ENCODE measurements at regions not wholly inside any gene's neighbourhood (a gene's known extent, or its start where the extent isn't known, plus 50 kb on each side); places are given as distances from the start of the nearest gene placed in this dataset.

DNA sequence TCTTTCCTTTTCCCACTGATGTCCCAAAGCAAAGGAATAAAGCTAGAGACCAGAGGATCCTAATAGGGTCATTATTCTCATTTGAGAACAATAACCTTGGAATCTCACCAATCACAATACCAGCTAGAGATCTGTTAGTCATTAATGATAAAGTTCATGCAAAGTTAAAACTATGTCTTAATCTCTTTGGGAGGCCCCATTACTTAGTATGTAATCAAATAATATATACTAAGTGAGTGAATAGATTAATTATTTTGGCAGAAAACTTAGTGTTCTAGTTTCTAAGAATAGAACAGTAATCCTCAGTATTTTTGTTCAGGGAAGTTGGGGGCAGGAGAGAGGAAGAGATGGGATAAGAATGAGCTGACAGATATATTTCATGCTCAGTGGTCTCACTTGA is 227.2 kb downstream of the MTERF1 start:
- ChIA-PET CTCF (no interaction called here), POLR2A (no interaction called here)
- Histone ChIP-seq H3K27ac (ENCODE audit: insufficient read depth in 1 of 2, low read depth in 1 of 2, low read length in 2 of 2, poor library complexity in 1 of 2, severe bottlenecking in 2 of 2) (no peak overlapping the region), H3K27me3 (replicated peaks in 2 of 5; ENCODE audit: control insufficient read depth in 4 of 5, insufficient read depth in 5 of 5, low read length in 4 of 5) (peaks cover 0 to 2% (median 0%) of the 10 kb centered on the region in 5 experiments), H3K9me3 (ENCODE audit: control extremely low read depth in 1 of 5, control insufficient read depth in 4 of 5, insufficient read depth in 2 of 5, low read depth in 1 of 5, low read length in 4 of 5) (no peaks in the 10 kb centered on the region), H3K4me1 (ENCODE audit: control extremely low read depth in 1 of 4, control insufficient read depth in 4 of 4, insufficient read depth in 4 of 4, low read length in 3 of 4) (no peaks in the 10 kb centered on the region), H3K36me3 (ENCODE audit: control insufficient read depth in 4 of 4, insufficient read depth in 4 of 4, low read length in 3 of 4) (no peaks in the 10 kb centered on the region), H3K4me3 (ENCODE audit: control insufficient read depth in 1 of 7, extremely low read depth in 1 of 7, insufficient read depth in 4 of 7, low read depth in 2 of 7, low read length in 6 of 7) (no peak overlapping the region)
- no peak for DNase-seq

- H3K4me1 ChIP-seq (ENCODE audit: control extremely low read depth in 1 of 4, control insufficient read depth in 4 of 4, insufficient read depth in 4 of 4, low read length in 3 of 4): no peaks in the 10 kb centered on the region
- no peak overlapping the region for H3K27ac ChIP-seq (ENCODE audit: insufficient read depth in 1 of 2, low read depth in 1 of 2, low read length in 2 of 2, poor library complexity in 1 of 2, severe bottlenecking in 2 of 2)
- ChIA-PET CTCF (no interaction called here), POLR2A (no interaction called here)
- H3K9me3 ChIP-seq (ENCODE audit: control extremely low read depth in 1 of 5, control insufficient read depth in 4 of 5, insufficient read depth in 2 of 5, low read depth in 1 of 5, low read length in 4 of 5): no peaks in the 10 kb centered on the region
- DNase-seq: no peak
- H3K27me3 ChIP-seq (replicated peaks in 2 of 5; ENCODE audit: control insufficient read depth in 4 of 5, insufficient read depth in 5 of 5, low read length in 4 of 5): peaks cover 0 to 2% (median 0%) of the 10 kb centered on the region in 5 experiments
- no peaks in the 10 kb centered on the region for H3K36me3 ChIP-seq (ENCODE audit: control insufficient read depth in 4 of 4, insufficient read depth in 4 of 4, low read length in 3 of 4)
- no peak overlapping the region for H3K4me3 ChIP-seq (ENCODE audit: control insufficient read depth in 1 of 7, extremely low read depth in 1 of 7, insufficient read depth in 4 of 7, low read depth in 2 of 7, low read length in 6 of 7)
Measured at GRCh38 chr7:91655656-91656055, 224.8 kb downstream of the MTERF1 start.

GRCh38 chr7:91656541-91657482 is 223.7 kb downstream of the MTERF1 start:
- no peaks in the 10 kb centered on the region for H3K9me3 ChIP-seq (ENCODE audit: control extremely low read depth in 1 of 5, control insufficient read depth in 4 of 5, insufficient read depth in 2 of 5, low read depth in 1 of 5, low read length in 4 of 5)
- H3K4me3 ChIP-seq (ENCODE audit: control insufficient read depth in 1 of 7, extremely low read depth in 1 of 7, insufficient read depth in 4 of 7, low read depth in 2 of 7, low read length in 6 of 7): no peak overlapping the region
- WGBS (ENCODE audit: insufficient coverage): 96% methylated on average over 6 of the region's 9 CpGs
- no peak for DNase-seq
- peaks cover 0 to 2% (median 0%) of the 10 kb centered on the region in 5 experiments for H3K27me3 ChIP-seq (replicated peaks in 2 of 5; ENCODE audit: control insufficient read depth in 4 of 5, insufficient read depth in 5 of 5, low read length in 4 of 5)
- CTCF ChIA-PET: interaction anchor here (1.0 kb wide), 1 partner anchor 10 kb away, joined by 3 read pairs; no protein-coding TSS in a partner anchor
- H3K27ac ChIP-seq (ENCODE audit: insufficient read depth in 1 of 2, low read depth in 1 of 2, low read length in 2 of 2, poor library complexity in 1 of 2, severe bottlenecking in 2 of 2): no peak overlapping the region
- POLR2A ChIA-PET: no interaction called here
- no peaks in the 10 kb centered on the region for H3K4me1 ChIP-seq (ENCODE audit: control extremely low read depth in 1 of 4, control insufficient read depth in 4 of 4, insufficient read depth in 4 of 4, low read length in 3 of 4)
- no peaks in the 10 kb centered on the region for H3K36me3 ChIP-seq (ENCODE audit: control insufficient read depth in 4 of 4, insufficient read depth in 4 of 4, low read length in 3 of 4)

DNA sequence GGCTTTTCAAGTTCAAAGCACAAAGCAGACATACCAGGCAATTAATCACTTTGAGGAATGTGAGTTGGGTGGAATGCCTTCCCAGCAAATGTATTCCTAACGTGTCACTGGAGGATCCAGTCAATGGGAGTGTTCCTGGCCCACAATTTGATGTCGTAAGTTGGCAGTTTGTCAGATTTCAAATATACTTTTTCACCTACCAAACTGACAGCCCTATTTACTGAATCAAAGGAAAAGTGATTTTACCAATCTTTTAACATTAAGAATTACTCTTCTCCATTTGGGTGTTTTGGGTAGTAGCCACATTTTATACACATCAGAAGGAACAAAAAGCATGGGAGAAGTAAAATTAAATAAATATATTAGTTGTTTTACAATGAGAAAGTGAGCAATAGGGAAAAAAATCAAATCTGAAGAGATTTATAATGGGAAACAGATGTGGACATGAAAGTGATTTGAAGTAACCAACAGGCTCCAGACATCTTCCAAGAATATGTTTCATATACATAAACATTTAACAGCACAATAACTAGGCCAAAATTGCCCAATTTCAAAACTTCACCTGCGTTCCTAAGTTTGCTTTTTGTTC is 222.9 kb downstream of the MTERF1 start:
- CTCF ChIA-PET: no interaction called here

DNA sequence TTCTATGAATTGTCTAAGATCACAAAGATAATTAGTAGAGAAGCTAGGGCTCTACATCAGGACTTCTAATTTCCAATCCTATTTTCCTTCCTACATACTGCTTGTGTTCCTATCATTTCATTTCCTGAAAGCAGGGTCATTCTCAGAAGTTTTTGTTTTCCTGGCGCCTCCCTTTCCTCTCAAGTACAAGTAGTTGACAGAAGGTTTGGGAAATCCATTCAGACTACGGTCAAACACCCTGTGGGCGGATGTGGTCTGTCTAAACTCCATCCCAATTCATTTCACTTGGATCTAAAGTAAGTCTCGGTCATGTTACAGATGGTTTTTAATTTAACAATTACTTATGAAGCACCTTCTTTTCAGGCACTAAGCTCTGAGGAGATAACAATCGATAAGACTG is 221.4 kb downstream of the MTERF1 start:
- no peaks in the 10 kb centered on the region for H3K36me3 ChIP-seq (ENCODE audit: control insufficient read depth in 4 of 4, insufficient read depth in 4 of 4, low read length in 3 of 4)
- H3K4me1 ChIP-seq (ENCODE audit: control extremely low read depth in 1 of 4, control insufficient read depth in 4 of 4, insufficient read depth in 4 of 4, low read length in 3 of 4): no peaks in the 10 kb centered on the region
- POLR2A ChIA-PET: no interaction called here
- no peaks in the 10 kb centered on the region for H3K27me3 ChIP-seq (replicated peaks in 2 of 5; ENCODE audit: control insufficient read depth in 4 of 5, insufficient read depth in 5 of 5, low read length in 4 of 5)
- no peak overlapping the region for H3K4me3 ChIP-seq (ENCODE audit: control insufficient read depth in 1 of 7, extremely low read depth in 1 of 7, insufficient read depth in 4 of 7, low read depth in 2 of 7, low read length in 6 of 7)
- CTCF ChIA-PET: no interaction called here
- H3K9me3 ChIP-seq (ENCODE audit: control extremely low read depth in 1 of 5, control insufficient read depth in 4 of 5, insufficient read depth in 2 of 5, low read depth in 1 of 5, low read length in 4 of 5): no peaks in the 10 kb centered on the region
- no peak for DNase-seq
- H3K27ac ChIP-seq (ENCODE audit: insufficient read depth in 1 of 2, low read depth in 1 of 2, low read length in 2 of 2, poor library complexity in 1 of 2, severe bottlenecking in 2 of 2): no peak overlapping the region
- 88% methylated on average over 2 of the region's 5 CpGs for WGBS (ENCODE audit: insufficient coverage)

More for the DNA sequence above, 222.9 kb downstream of the MTERF1 start:
- Histone ChIP-seq H3K27me3 (replicated peaks in 2 of 5; ENCODE audit: control insufficient read depth in 4 of 5, insufficient read depth in 5 of 5, low read length in 4 of 5) (peaks cover 0 to 2% (median 0%) of the 10 kb centered on the region in 5 experiments), H3K4me1 (ENCODE audit: control extremely low read depth in 1 of 4, control insufficient read depth in 4 of 4, insufficient read depth in 4 of 4, low read length in 3 of 4) (no peaks in the 10 kb centered on the region), H3K9me3 (ENCODE audit: control extremely low read depth in 1 of 5, control insufficient read depth in 4 of 5, insufficient read depth in 2 of 5, low read depth in 1 of 5, low read length in 4 of 5) (no peaks in the 10 kb centered on the region), H3K4me3 (ENCODE audit: control insufficient read depth in 1 of 7, extremely low read depth in 1 of 7, insufficient read depth in 4 of 7, low read depth in 2 of 7, low read length in 6 of 7) (no peak overlapping the region), H3K36me3 (ENCODE audit: control insufficient read depth in 4 of 4, insufficient read depth in 4 of 4, low read length in 3 of 4) (no peaks in the 10 kb centered on the region), H3K27ac (ENCODE audit: insufficient read depth in 1 of 2, low read depth in 1 of 2, low read length in 2 of 2, poor library complexity in 1 of 2, severe bottlenecking in 2 of 2) (no peak overlapping the region)
- POLR2A ChIA-PET: no interaction called here
- DNase-seq: no peak
- WGBS (ENCODE audit: insufficient coverage): 91% methylated on average over 1 of the region's 3 CpGs

DNA sequence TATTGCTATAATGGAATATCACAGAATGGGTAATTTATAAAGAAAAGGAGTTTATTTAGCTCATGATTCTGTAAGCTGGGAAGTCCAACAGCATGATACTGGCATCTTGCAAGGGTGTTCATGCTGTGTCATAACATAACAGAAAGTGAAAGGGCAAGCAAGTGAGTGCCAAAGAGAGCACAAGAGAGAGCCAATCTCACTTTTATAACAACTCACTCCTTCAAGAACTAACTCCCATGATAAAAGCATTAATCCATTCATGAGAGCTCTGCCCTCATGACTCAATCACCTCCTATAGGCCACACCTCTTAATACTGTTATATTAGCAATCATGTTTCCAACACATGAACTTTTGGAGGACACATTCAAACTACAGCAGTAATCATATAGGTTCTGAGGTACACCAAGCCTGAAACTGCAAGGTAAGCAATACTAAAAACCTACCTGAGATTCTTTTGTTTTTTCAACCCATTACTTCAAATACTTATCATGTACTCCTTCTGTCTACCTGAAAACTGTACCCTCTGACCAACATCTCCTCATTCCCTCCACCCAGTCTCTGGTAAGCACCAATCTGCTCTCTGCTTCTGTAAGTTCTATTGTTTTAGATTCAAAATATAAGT is 219.7 kb downstream of the MTERF1 start:
- Histone ChIP-seq H3K27me3 (replicated peaks in 2 of 5; ENCODE audit: control insufficient read depth in 4 of 5, insufficient read depth in 5 of 5, low read length in 4 of 5) (no peaks in the 10 kb centered on the region), H3K36me3 (ENCODE audit: control insufficient read depth in 4 of 4, insufficient read depth in 4 of 4, low read length in 3 of 4) (no peaks in the 10 kb centered on the region), H3K27ac (ENCODE audit: insufficient read depth in 1 of 2, low read depth in 1 of 2, low read length in 2 of 2, poor library complexity in 1 of 2, severe bottlenecking in 2 of 2) (no peak overlapping the region), H3K9me3 (ENCODE audit: control extremely low read depth in 1 of 5, control insufficient read depth in 4 of 5, insufficient read depth in 2 of 5, low read depth in 1 of 5, low read length in 4 of 5) (peaks cover 0 to 2% (median 0%) of the 10 kb centered on the region in 5 experiments), H3K4me1 (ENCODE audit: control extremely low read depth in 1 of 4, control insufficient read depth in 4 of 4, insufficient read depth in 4 of 4, low read length in 3 of 4) (no peaks in the 10 kb centered on the region), H3K4me3 (ENCODE audit: control insufficient read depth in 1 of 7, extremely low read depth in 1 of 7, insufficient read depth in 4 of 7, low read depth in 2 of 7, low read length in 6 of 7) (no peak overlapping the region)
- CTCF ChIA-PET: no interaction called here
- DNase-seq: no peak
- POLR2A ChIA-PET: no interaction called here

GRCh38 chr7:91661727-91662126 is 218.8 kb downstream of the MTERF1 start:
- ChIA-PET POLR2A (no interaction called here), CTCF (no interaction called here)
- no peak overlapping the region for H3K4me3 ChIP-seq (ENCODE audit: control insufficient read depth in 1 of 7, extremely low read depth in 1 of 7, insufficient read depth in 4 of 7, low read depth in 2 of 7, low read length in 6 of 7)
- H3K36me3 ChIP-seq (ENCODE audit: control insufficient read depth in 4 of 4, insufficient read depth in 4 of 4, low read length in 3 of 4): no peaks in the 10 kb centered on the region
- no peaks in the 10 kb centered on the region for H3K27me3 ChIP-seq (replicated peaks in 2 of 5; ENCODE audit: control insufficient read depth in 4 of 5, insufficient read depth in 5 of 5, low read length in 4 of 5)
- no peak overlapping the region for H3K27ac ChIP-seq (ENCODE audit: insufficient read depth in 1 of 2, low read depth in 1 of 2, low read length in 2 of 2, poor library complexity in 1 of 2, severe bottlenecking in 2 of 2)
- H3K4me1 ChIP-seq (ENCODE audit: control extremely low read depth in 1 of 4, control insufficient read depth in 4 of 4, insufficient read depth in 4 of 4, low read length in 3 of 4): no peaks in the 10 kb centered on the region
- 60% methylated on average over 1 of the region's 4 CpGs for WGBS (ENCODE audit: insufficient coverage)
- peaks cover 0 to 2% (median 0%) of the 10 kb centered on the region in 5 experiments for H3K9me3 ChIP-seq (ENCODE audit: control extremely low read depth in 1 of 5, control insufficient read depth in 4 of 5, insufficient read depth in 2 of 5, low read depth in 1 of 5, low read length in 4 of 5)
- DNase-seq: no peak

Measured in common myeloid progenitor, CD34-positive (primary cell).